ENCODE measurements at regions not wholly inside any gene's neighbourhood (a gene's known extent, or its start where the extent isn't known, plus 50 kb on each side); places are given as distances from the start of the nearest gene placed in this dataset.

- TF ChIP-seq, protein P1, sequence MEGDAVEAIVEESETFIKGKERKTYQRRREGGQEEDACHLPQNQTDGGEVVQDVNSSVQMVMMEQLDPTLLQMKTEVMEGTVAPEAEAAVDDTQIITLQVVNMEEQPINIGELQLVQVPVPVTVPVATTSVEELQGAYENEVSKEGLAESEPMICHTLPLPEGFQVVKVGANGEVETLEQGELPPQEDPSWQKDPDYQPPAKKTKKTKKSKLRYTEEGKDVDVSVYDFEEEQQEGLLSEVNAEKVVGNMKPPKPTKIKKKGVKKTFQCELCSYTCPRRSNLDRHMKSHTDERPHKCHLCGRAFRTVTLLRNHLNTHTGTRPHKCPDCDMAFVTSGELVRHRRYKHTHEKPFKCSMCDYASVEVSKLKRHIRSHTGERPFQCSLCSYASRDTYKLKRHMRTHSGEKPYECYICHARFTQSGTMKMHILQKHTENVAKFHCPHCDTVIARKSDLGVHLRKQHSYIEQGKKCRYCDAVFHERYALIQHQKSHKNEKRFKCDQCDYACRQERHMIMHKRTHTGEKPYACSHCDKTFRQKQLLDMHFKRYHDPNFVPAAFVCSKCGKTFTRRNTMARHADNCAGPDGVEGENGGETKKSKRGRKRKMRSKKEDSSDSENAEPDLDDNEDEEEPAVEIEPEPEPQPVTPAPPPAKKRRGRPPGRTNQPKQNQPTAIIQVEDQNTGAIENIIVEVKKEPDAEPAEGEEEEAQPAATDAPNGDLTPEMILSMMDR (IDR thresholded peaks at IDR 0.05), result no peak
- no peak for TF ChIP-seq POLR2A (IDR thresholded peaks at IDR 0.05)
Observed at GRCh38 chr4:10983268-10983667, 298.7 kb upstream of the CLNK start.

Measured in upper lobe of left lung (tissue), 4 donors.